GM12801 (cell line): ENCODE measurements at regions not wholly inside any gene's neighbourhood (a gene's known extent, or its start where the extent isn't known, plus 50 kb on each side); places are given as distances from the start of the nearest gene placed in this dataset.

Experiments
- CTCF ChIP-seq: IDR thresholded peaks from one replicate; pipeline ENCODE4 v1.5.1; 2011; ENCODE audit warnings: control low read depth; ENCODE audit not compliant: insufficient read length; ENCODE audit errors: extremely low read depth

GRCh38 chr9:30771760-30772159 lies 1612.7 kb upstream of the ACO1 start:
- no peak for TF ChIP-seq CTCF

- TF ChIP-seq CTCF: no peak
These were observed 1611.0 kb upstream of the ACO1 start for GRCh38 chr9:30773427-30773826.

- TF ChIP-seq CTCF: no peak
These were observed 1610.1 kb upstream of the ACO1 start for GRCh38 chr9:30774326-30774725.

GRCh38 chr9:30775236-30775635 lies 1609.2 kb upstream of the ACO1 start:
- TF ChIP-seq CTCF: no peak

GRCh38 chr9:30796764-30797163 lies 1587.7 kb upstream of the ACO1 start:
- TF ChIP-seq CTCF: no peak

- TF ChIP-seq CTCF: no peak
These were observed 1584.8 kb upstream of the ACO1 start for GRCh38 chr9:30799527-30800101.

- TF ChIP-seq CTCF: no peak
These were observed 1584.0 kb upstream of the ACO1 start for GRCh38 chr9:30800421-30800820.
